ENCODE measurements at regions not wholly inside any gene's neighbourhood (a gene's known extent, or its start where the extent isn't known, plus 50 kb on each side); places are given as distances from the start of the nearest gene placed in this dataset.

GRCh38 chr2:147713349-147713748 is 131.5 kb upstream of the ACVR2A start:
- no peak for DNase-seq
- intact Hi-C loops (cut with micrococcal nuclease), result no loop called here

GRCh38 chr2:147712051-147712450 is 132.8 kb upstream of the ACVR2A start:
- DNase-seq, result no peak
- no peak for ATAC-seq
- intact Hi-C loops (cut with micrococcal nuclease), result no loop called here

More at GRCh38 chr2:147713349-147713748, 131.5 kb upstream of the ACVR2A start:
- ATAC-seq, result no peak

- intact Hi-C loops (cut with micrococcal nuclease), result no loop called here
- no peak for ATAC-seq
- DNase-seq, result no peak
These were observed 133.8 kb upstream of the ACVR2A start for GRCh38 chr2:147711031-147711430.

- DNase-seq (no peak), ATAC-seq (no peak)
- intact Hi-C loops (cut with micrococcal nuclease), result no loop called here
These were observed 135.2 kb upstream of the ACVR2A start for GRCh38 chr2:147709655-147710054.

GRCh38 chr2:147703171-147703570 is 141.7 kb upstream of the ACVR2A start:
- ATAC-seq, result no peak
- intact Hi-C loops (cut with micrococcal nuclease), result no loop called here

GRCh38 chr2:147698166-147698565 is 146.7 kb upstream of the ACVR2A start:
- DNase-seq (no peak), ATAC-seq (no peak)
- intact Hi-C loops (cut with micrococcal nuclease), result no loop called here

More at GRCh38 chr2:147703171-147703570, 141.7 kb upstream of the ACVR2A start:
- DNase-seq, result no peak

GRCh38 chr2:147696426-147696825 is 148.4 kb upstream of the ACVR2A start:
- ATAC-seq, result no peak
- intact Hi-C loops (cut with micrococcal nuclease), result no loop called here

GRCh38 chr2:147689220-147689909 is 155.5 kb upstream of the ACVR2A start:
- no peak for DNase-seq
- intact Hi-C loops (cut with micrococcal nuclease), result no loop called here
- peak; percentile 50 for ATAC-seq

More at GRCh38 chr2:147696426-147696825, 148.4 kb upstream of the ACVR2A start:
- no peak for DNase-seq

- intact Hi-C loops (cut with micrococcal nuclease), result no loop called here
- ATAC-seq (no peak), DNase-seq (no peak)
These were observed 156.6 kb upstream of the ACVR2A start for GRCh38 chr2:147688242-147688641.

GRCh38 chr2:147686365-147686764 is 158.5 kb upstream of the ACVR2A start:
- no peak for ATAC-seq
- no peak for DNase-seq
- intact Hi-C loops (cut with micrococcal nuclease), result no loop called here

- no peak for ATAC-seq
- intact Hi-C loops (cut with micrococcal nuclease), result no loop called here
- no peak for DNase-seq
These were observed 159.9 kb upstream of the ACVR2A start for GRCh38 chr2:147684903-147685302.

- intact Hi-C loops (cut with micrococcal nuclease), result no loop called here
- ATAC-seq, result no peak
- no peak for DNase-seq
These were observed 161.4 kb upstream of the ACVR2A start for GRCh38 chr2:147683380-147683779.

GRCh38 chr2:147681093-147681492 is 163.7 kb upstream of the ACVR2A start:
- no peak for ATAC-seq
- intact Hi-C loops (cut with micrococcal nuclease), result no loop called here
- no peak for DNase-seq

- DNase-seq (no peak), ATAC-seq (no peak)
- intact Hi-C loops (cut with micrococcal nuclease), result no loop called here
These were observed 164.8 kb upstream of the ACVR2A start for GRCh38 chr2:147679955-147680531.

GRCh38 chr2:147679191-147679954 is 165.5 kb upstream of the ACVR2A start:
- intact Hi-C loops (cut with micrococcal nuclease), result no loop called here
- ATAC-seq (no peak), DNase-seq (no peak)

GRCh38 chr2:147665105-147665504 is 179.7 kb upstream of the ACVR2A start:
- DNase-seq, result no peak
- no peak for ATAC-seq
- intact Hi-C loops (cut with micrococcal nuclease), result no loop called here

- ATAC-seq (no peak), DNase-seq (no peak)
- intact Hi-C loops (cut with micrococcal nuclease), result no loop called here
These were observed 180.9 kb upstream of the ACVR2A start for GRCh38 chr2:147663962-147664361.

GRCh38 chr2:147663153-147663961 is 181.5 kb upstream of the ACVR2A start:
- intact Hi-C loops (cut with micrococcal nuclease), result no loop called here
- ATAC-seq, result no peak
- DNase-seq, result no peak

GRCh38 chr2:147662221-147662620 is 182.6 kb upstream of the ACVR2A start:
- no peak for DNase-seq
- intact Hi-C loops (cut with micrococcal nuclease), result no loop called here
- no peak for ATAC-seq

GRCh38 chr2:147660680-147661079 is 184.1 kb upstream of the ACVR2A start:
- intact Hi-C loops (cut with micrococcal nuclease), result no loop called here
- DNase-seq (no peak), ATAC-seq (no peak)

All from left ventricle myocardium superior (tissue), 1 donor.